GM12892 (cell line): ENCODE measurements at regions not wholly inside any gene's neighbourhood (a gene's known extent, or its start where the extent isn't known, plus 50 kb on each side); places are given as distances from the start of the nearest gene placed in this dataset.

Experiments used
- POLR2A ChIP-seq: IDR thresholded peaks from 2 replicates; pipeline ENCODE4 v1.6.1; 2011; ENCODE audit warnings: low read depth, low read length, control low read depth
- POLR2AphosphoS5 ChIP-seq: IDR thresholded peaks from 2 replicates; pipeline ENCODE4 v1.6.1; 2011; ENCODE audit warnings: low read depth, low read length, control low read depth
- TAF1 ChIP-seq: IDR thresholded peaks from 2 replicates; pipeline ENCODE4 v1.6.1; 2011; ENCODE audit warnings: low read depth, mild to moderate bottlenecking, control low read depth, low read length, borderline replicate concordance

DNA sequence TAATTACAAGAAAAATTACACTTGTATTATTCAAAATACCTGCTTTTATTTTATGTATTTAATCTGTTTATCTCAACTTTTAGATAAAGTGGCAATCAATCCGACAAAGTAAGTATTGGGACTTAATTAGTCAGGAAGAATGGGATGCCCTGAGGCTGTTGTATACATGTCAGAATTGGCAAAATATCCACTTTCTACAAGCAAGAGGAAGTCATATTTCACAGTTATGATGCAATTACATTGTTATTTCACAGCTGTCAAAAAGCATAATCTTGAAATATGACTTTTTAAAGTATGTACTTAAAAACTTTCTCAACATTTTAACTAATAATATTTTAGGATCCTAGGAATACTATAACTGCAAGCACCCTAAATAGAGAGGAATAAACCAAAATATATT, 357.1 kb upstream of the MGAT4C start:
- no peak for TF ChIP-seq POLR2A
- TF ChIP-seq POLR2AphosphoS5 = no peak
- TF ChIP-seq TAF1 = no peak
